ENCODE measurements at regions not wholly inside any gene's neighbourhood (a gene's known extent, or its start where the extent isn't known, plus 50 kb on each side); places are given as distances from the start of the nearest gene placed in this dataset.
"Not testable (repeated sequence)": the region's sequence is repeated elsewhere in the genome, so short reads cannot be mapped to it uniquely, and the experiment has no call there.

GRCh38 chr2:109726379-109727270, 67.5 kb upstream of the RGPD5 start:
- Histone ChIP-seq H3K4me3 (ENCODE audit: low read length, poor library complexity, severe bottlenecking) (no peak overlapping the region), H2AFZ (ENCODE audit: low read length) (no peak overlapping the region), H3F3A (ENCODE audit: low read depth) (no peaks in the 10 kb centered on the region), H3K27me3 (ENCODE audit: insufficient read depth, low read length, poor library complexity, severe bottlenecking) (no peaks in the 10 kb centered on the region), H3K9me3 (ENCODE audit: insufficient read depth, low read depth, low read length) (no peaks in the 10 kb centered on the region), H3K79me2 (ENCODE audit: insufficient read depth, low read length) (no peaks in the 10 kb centered on the region), H4K20me1 (ENCODE audit: insufficient read depth, low read length, poor library complexity, severe bottlenecking) (no peaks in the 10 kb centered on the region), H3K4me2 (ENCODE audit: low read depth, low read length, poor library complexity, severe bottlenecking) (no peak overlapping the region), H3K36me3 (ENCODE audit: insufficient read depth, low read length) (no peaks in the 10 kb centered on the region), H3K4me1 (ENCODE audit: insufficient read depth, low read length, poor library complexity, severe bottlenecking) (no peaks in the 10 kb centered on the region), H3K9ac (ENCODE audit: low read depth, low read length, poor library complexity, severe bottlenecking) (no peak overlapping the region), H3K9me2 (replicated peaks; ENCODE audit: low read depth, low read length) (no peaks in the 10 kb centered on the region)
- no peak for TF ChIP-seq EZH2phosphoT487 (IDR thresholded peaks at IDR 0.05; ENCODE audit: borderline replicate concordance)
- TF ChIP-seq CTCF (conservative IDR thresholded peaks at IDR 0.05; ENCODE audit: low read length) = no peak

- Histone ChIP-seq H3K4me2 (ENCODE audit: low read depth, low read length, poor library complexity, severe bottlenecking) (no peak overlapping the region), H3K4me1 (ENCODE audit: insufficient read depth, low read length, poor library complexity, severe bottlenecking) (no peaks in the 10 kb centered on the region), H3K9me3 (ENCODE audit: insufficient read depth, low read depth, low read length) (no peaks in the 10 kb centered on the region), H3K9me2 (replicated peaks; ENCODE audit: low read depth, low read length) (no peaks in the 10 kb centered on the region), H3K36me3 (ENCODE audit: insufficient read depth, low read length) (no peaks in the 10 kb centered on the region), H3K4me3 (ENCODE audit: low read length, poor library complexity, severe bottlenecking) (no peak overlapping the region), H2AFZ (ENCODE audit: low read length) (no peak overlapping the region), H3K9ac (ENCODE audit: low read depth, low read length, poor library complexity, severe bottlenecking) (no peak overlapping the region), H3F3A (ENCODE audit: low read depth) (no peaks in the 10 kb centered on the region), H3K27me3 (ENCODE audit: insufficient read depth, low read length, poor library complexity, severe bottlenecking) (no peaks in the 10 kb centered on the region), H3K79me2 (ENCODE audit: insufficient read depth, low read length) (no peaks in the 10 kb centered on the region), H4K20me1 (ENCODE audit: insufficient read depth, low read length, poor library complexity, severe bottlenecking) (no peaks in the 10 kb centered on the region)
- TF ChIP-seq CTCF (conservative IDR thresholded peaks at IDR 0.05; ENCODE audit: low read length) (no peak), EZH2phosphoT487 (IDR thresholded peaks at IDR 0.05; ENCODE audit: borderline replicate concordance) (no peak)
These were observed 66.1 kb upstream of the RGPD5 start for GRCh38 chr2:109727929-109728447.

GRCh38 chr2:109733746-109734145, 60.4 kb upstream of the RGPD5 start:
- H3K4me1 ChIP-seq (ENCODE audit: insufficient read depth, low read length, poor library complexity, severe bottlenecking); H3K36me3 ChIP-seq (ENCODE audit: insufficient read depth, low read length); H2AFZ ChIP-seq (ENCODE audit: low read length); H3K9ac ChIP-seq (ENCODE audit: low read depth, low read length, poor library complexity, severe bottlenecking); H3K9me2 ChIP-seq (replicated peaks; ENCODE audit: low read depth, low read length); H3K27me3 ChIP-seq (ENCODE audit: insufficient read depth, low read length, poor library complexity, severe bottlenecking); H3K9me3 ChIP-seq (ENCODE audit: insufficient read depth, low read depth, low read length); H4K20me1 ChIP-seq (ENCODE audit: insufficient read depth, low read length, poor library complexity, severe bottlenecking); H3K79me2 ChIP-seq (ENCODE audit: insufficient read depth, low read length); H3K4me3 ChIP-seq (ENCODE audit: low read length, poor library complexity, severe bottlenecking); H3K4me2 ChIP-seq (ENCODE audit: low read depth, low read length, poor library complexity, severe bottlenecking); H3F3A ChIP-seq (ENCODE audit: low read depth): not testable (repeated sequence)

Measured in Loucy (cell line).